Osteoblast (primary cell): ENCODE measurements at regions not wholly inside any gene's neighbourhood (a gene's known extent, or its start where the extent isn't known, plus 50 kb on each side); places are given as distances from the start of the nearest gene placed in this dataset. TPM values are rescaled to one million over a fixed set of nuclear protein-coding genes. Genes with fewer than 3 reads are reported as not detected.

Experiments
- DNase-seq: peaks from one replicate; pipeline ENCODE4 v3.0.0; 2011; ENCODE audit warnings: low spot score, mixed read lengths; ENCODE audit not compliant: insufficient read length; ENCODE audit errors: missing footprints
- H2AFZ ChIP-seq: 2 replicates; pipeline ENCODE4 v1.6.0; 2011; ENCODE audit warnings: mild to moderate bottlenecking, low read length
- H3K27ac ChIP-seq: 2 replicates; pipeline ENCODE4 v1.5.1; 2011; ENCODE audit warnings: mild to moderate bottlenecking, low read depth, low read length, moderate library complexity
- H3K27me3 ChIP-seq: 2 replicates; pipeline ENCODE4 v1.6.0; 2012; ENCODE audit warnings: mild to moderate bottlenecking, control low read depth, inconsistent platforms, low read length, moderate library complexity; ENCODE audit not compliant: insufficient read depth
- H3K36me3 ChIP-seq: 2 replicates; pipeline ENCODE4 v1.5.1; 2011; ENCODE audit warnings: mild to moderate bottlenecking, low read length, control low read depth, moderate library complexity; ENCODE audit not compliant: insufficient read depth
- H3K4me1 ChIP-seq: 2 replicates; pipeline ENCODE4 v1.5.1; 2011; ENCODE audit warnings: mild to moderate bottlenecking, low read length, control low read depth, moderate library complexity; ENCODE audit not compliant: insufficient read depth
- H3K4me2 ChIP-seq: 2 replicates; pipeline ENCODE4 v1.6.0; 2011; ENCODE audit warnings: mild to moderate bottlenecking, low read length; ENCODE audit not compliant: insufficient read depth
- H3K4me3 ChIP-seq: fragments of 200-600 bp; sonication (generic); 3 replicates; pipeline ENCODE4 v1.5.1; 2012; ENCODE audit warnings: mild to moderate bottlenecking, low read length, inconsistent platforms; ENCODE audit not compliant: insufficient read depth
- H3K79me2 ChIP-seq: 2 replicates; pipeline ENCODE4 v1.6.0; 2012; ENCODE audit warnings: mild to moderate bottlenecking, low read length, control low read depth, inconsistent platforms; ENCODE audit not compliant: insufficient read depth
- H3K9me3 ChIP-seq: 2 replicates; pipeline ENCODE4 v1.5.1; 2011; ENCODE audit warnings: low read depth, low read length, control low read depth
- H4K20me1 ChIP-seq: 2 replicates; pipeline ENCODE4 v1.6.0; 2012; ENCODE audit warnings: mild to moderate bottlenecking, low read length, control low read depth; ENCODE audit not compliant: insufficient read depth
- CTCF ChIP-seq: IDR thresholded peaks from 2 replicates; pipeline ENCODE4 v1.5.1; 2011; ENCODE audit warnings: mild to moderate bottlenecking, low read depth, low read length, moderate library complexity; ENCODE audit errors: extremely low read depth
- small RNA-seq: library from RNA; depleted of rRNA; stranded (forward); fragments of <200 nt; gene quantifications from one replicate; pipeline ENCODE3, GENCODE V24; 2012

- TF ChIP-seq CTCF: no peak
- Histone ChIP-seq H3K27me3 (no peaks in the 10 kb centered on the region), H3K4me1 (no peaks in the 10 kb centered on the region), H4K20me1 (no peaks in the 10 kb centered on the region), H3K27ac (no peak overlapping the region), H3K79me2 (no peaks in the 10 kb centered on the region), H3K4me2 (no peak overlapping the region), H3K36me3 (no peaks in the 10 kb centered on the region), H3K9me3 (no peaks in the 10 kb centered on the region), H3K4me3 (no peak overlapping the region), H2AFZ (no peak overlapping the region)
- no peak for DNase-seq
Measured at GRCh38 chr5:59956130-59956783, 62.7 kb upstream of the PDE4D start.

- Histone ChIP-seq H2AFZ (no peak overlapping the region), H3K9me3 (no peaks in the 10 kb centered on the region), H3K79me2 (no peaks in the 10 kb centered on the region), H3K4me2 (no peak overlapping the region), H3K27me3 (no peaks in the 10 kb centered on the region), H3K27ac (no peak overlapping the region), H4K20me1 (no peaks in the 10 kb centered on the region), H3K4me1 (no peaks in the 10 kb centered on the region), H3K4me3 (no peak overlapping the region), H3K36me3 (no peaks in the 10 kb centered on the region)
- no peak for DNase-seq
- TF ChIP-seq CTCF: no peak
Measured at GRCh38 chr5:59955241-59955640, 61.7 kb upstream of the PDE4D start.

- no peak overlapping the region for H3K4me3 ChIP-seq
- no peak overlapping the region for H3K4me2 ChIP-seq
- no peak overlapping the region for H3K27ac ChIP-seq
- H3K4me1 ChIP-seq: no peaks in the 10 kb centered on the region
- peak; percentile 8 for DNase-seq
- H2AFZ ChIP-seq: no peak overlapping the region
- no peak for TF ChIP-seq CTCF
- H3K36me3 ChIP-seq: no peaks in the 10 kb centered on the region
- H3K79me2 ChIP-seq: no peaks in the 10 kb centered on the region
- no peaks in the 10 kb centered on the region for H3K9me3 ChIP-seq
- H3K27me3 ChIP-seq: no peaks in the 10 kb centered on the region
- H4K20me1 ChIP-seq: no peaks in the 10 kb centered on the region
Measured at GRCh38 chr5:59943452-59944113, 50.1 kb upstream of the PDE4D start.

Small RNA genes lying in the stretch of these regions (small RNA-seq; reads per million reads assigned to genes)
- not detected for gene RNU6-806P
